ENCODE measurements at regions not wholly inside any gene's neighbourhood (a gene's known extent, or its start where the extent isn't known, plus 50 kb on each side); places are given as distances from the start of the nearest gene placed in this dataset.

GRCh38 chr14:106843386-106843785 lies 1317.0 kb downstream of the TMEM121 start:
- Histone ChIP-seq H3K4me1 (ENCODE audit: low read depth) (no peaks in the 10 kb centered on the region), H3K36me3 (no peaks in the 10 kb centered on the region), H3K27me3 (no peaks in the 10 kb centered on the region), H3K27ac (no peak overlapping the region), H3K9me3 (ENCODE audit: low read depth) (peaks cover 3% of the 10 kb centered on the region), H3K4me3 (no peak overlapping the region)
- no peak for TF ChIP-seq CTCF (IDR thresholded peaks at IDR 0.05; ENCODE audit: low read depth, low read length)
- no peak for DNase-seq (ENCODE audit: low read depth in 1 of 2, low spot score in 1 of 2)

- no peaks in the 10 kb centered on the region for H3K27me3 ChIP-seq
- DNase-seq (ENCODE audit: low read depth in 1 of 2, low spot score in 1 of 2): no peak
- H3K36me3 ChIP-seq: no peaks in the 10 kb centered on the region
- no peak for TF ChIP-seq CTCF (IDR thresholded peaks at IDR 0.05; ENCODE audit: low read depth, low read length)
- no peak overlapping the region for H3K4me3 ChIP-seq
- H3K9me3 ChIP-seq (ENCODE audit: low read depth): peaks cover 3% of the 10 kb centered on the region
- H3K4me1 ChIP-seq (ENCODE audit: low read depth): no peaks in the 10 kb centered on the region
- no peak overlapping the region for H3K27ac ChIP-seq
Measured at GRCh38 chr14:106843951-106844483, 1317.6 kb downstream of the TMEM121 start.

- Histone ChIP-seq H3K4me1 (ENCODE audit: low read depth) (no peaks in the 10 kb centered on the region), H3K4me3 (no peak overlapping the region), H3K27me3 (no peaks in the 10 kb centered on the region), H3K27ac (no peak overlapping the region), H3K36me3 (no peaks in the 10 kb centered on the region), H3K9me3 (ENCODE audit: low read depth) (peaks cover 3% of the 10 kb centered on the region)
- no peak for TF ChIP-seq CTCF (IDR thresholded peaks at IDR 0.05; ENCODE audit: low read depth, low read length)
- no peak for DNase-seq (ENCODE audit: low read depth in 1 of 2, low spot score in 1 of 2)
Measured at GRCh38 chr14:106844608-106845285, 1318.4 kb downstream of the TMEM121 start.

GRCh38 chr14:106845286-106846087 lies 1319.1 kb downstream of the TMEM121 start:
- no peak for DNase-seq (ENCODE audit: low read depth in 1 of 2, low spot score in 1 of 2)
- Histone ChIP-seq H3K4me1 (ENCODE audit: low read depth) (no peaks in the 10 kb centered on the region), H3K4me3 (no peak overlapping the region), H3K27me3 (no peaks in the 10 kb centered on the region), H3K27ac (no peak overlapping the region), H3K36me3 (no peaks in the 10 kb centered on the region), H3K9me3 (ENCODE audit: low read depth) (peaks cover 3% of the 10 kb centered on the region)
- TF ChIP-seq CTCF (IDR thresholded peaks at IDR 0.05; ENCODE audit: low read depth, low read length): no peak

- Histone ChIP-seq H3K4me1 (ENCODE audit: low read depth) (no peaks in the 10 kb centered on the region), H3K27me3 (no peaks in the 10 kb centered on the region), H3K27ac (no peak overlapping the region), H3K36me3 (no peaks in the 10 kb centered on the region), H3K9me3 (ENCODE audit: low read depth) (peaks cover 3% of the 10 kb centered on the region), H3K4me3 (no peak overlapping the region)
- DNase-seq (ENCODE audit: low read depth in 1 of 2, low spot score in 1 of 2): no peak
- no peak for TF ChIP-seq CTCF (IDR thresholded peaks at IDR 0.05; ENCODE audit: low read depth, low read length)
Measured at GRCh38 chr14:106846218-106846617, 1319.8 kb downstream of the TMEM121 start.
